H1 (cell line): ENCODE measurements at regions not wholly inside any gene's neighbourhood (a gene's known extent, or its start where the extent isn't known, plus 50 kb on each side); places are given as distances from the start of the nearest gene placed in this dataset.

ENCODE experiments used
- GABPA ChIP-seq: IDR thresholded peaks from 2 replicates; pipeline ENCODE4 v1.6.1; 2011; ENCODE audit warnings: mild to moderate bottlenecking, low read length, moderate library complexity, borderline replicate concordance; ENCODE audit not compliant: insufficient read depth
- SIN3A ChIP-seq, 2 experiments: IDR thresholded peaks in 1 of 2; conservative IDR thresholded peaks in 1 of 2; 2 replicates each; pipeline ENCODE4 v1.6.1; 2011 to 2012; ENCODE audit warnings: low read length in 2 of 2, improper control_type of control experiment in 1 of 2, low read depth in 1 of 2, mild to moderate bottlenecking in 1 of 2
- TBP ChIP-seq: IDR thresholded peaks from 2 replicates; pipeline ENCODE4 v1.6.1; 2011; ENCODE audit warnings: low read depth, low read length, improper control_type of control experiment

- TF ChIP-seq GABPA (no peak), TBP (no peak), SIN3A (conservative IDR thresholded peaks at IDR 0.05 in 1 of 2, IDR thresholded peaks at IDR 0.05 in 1 of 2; ENCODE audit: low read depth in 1 of 2, low read length in 2 of 2) (no peak)
- TF ChIP-seq, all 59 proteins: peak for 0
These were observed 230.7 kb upstream of the RTL1 start (continued) for GRCh38 chr14:101134161-101134631.
